Gastroesophageal sphincter (tissue), 3 donors: ENCODE measurements at regions not wholly inside any gene's neighbourhood (a gene's known extent, or its start where the extent isn't known, plus 50 kb on each side); places are given as distances from the start of the nearest gene placed in this dataset.

Experiments used
- CTCF ChIP-seq, 4 experiments: fragments of 200-600 bp in 2 of 4; fragments of 450-650 bp in 2 of 4; sonication (generic) in 1 of 4; IDR thresholded peaks; one replicate each; pipeline ENCODE4 v1.5.1; 2017 to 2019; ENCODE audit warnings: antibody characterized with exemption in 4 of 4, mild to moderate bottlenecking in 2 of 4, moderate library complexity in 2 of 4
- EP300 ChIP-seq: sonication (generic); formaldehyde crosslinking; IDR thresholded peaks from one replicate; pipeline ENCODE4 v1.6.1; 2017; ENCODE audit warnings: antibody characterized with exemption, mild to moderate bottlenecking
- POLR2A ChIP-seq, 2 donors: fragments of 450-650 bp; IDR thresholded peaks; one replicate each; pipeline ENCODE4 v1.6.1; 2017; ENCODE audit warnings: antibody characterized with exemption in 2 of 2, mild to moderate bottlenecking in 2 of 2, moderate library complexity in 1 of 2
- POLR2AphosphoS5 ChIP-seq: sonication (generic); formaldehyde crosslinking; IDR thresholded peaks from one replicate; pipeline ENCODE4 v1.6.1; 2017; ENCODE audit warnings: antibody characterized with exemption

GRCh38 chr9:2414465-2414864 lies 207.1 kb upstream of the VLDLR start:
- no peak for TF ChIP-seq CTCF (IDR thresholded peaks at IDR 0.05)
- no peak for TF ChIP-seq POLR2A (IDR thresholded peaks at IDR 0.05)
- no peak for TF ChIP-seq POLR2AphosphoS5
- TF ChIP-seq EP300, result no peak
